Natural killer cell (primary cell): ENCODE measurements at regions not wholly inside any gene's neighbourhood (a gene's known extent, or its start where the extent isn't known, plus 50 kb on each side); places are given as distances from the start of the nearest gene placed in this dataset.

ENCODE experiments used
- ATAC-seq, 3 donors: fragments of 150-1000 bp in 2 of 3; fragments of 200-7000 bp in 1 of 3; cut with Tn5 transposase; 1 replicate in 1 of 3; 2 replicates in 2 of 3; pipeline ENCODE4 v1.10.0; 2021; ENCODE audit warnings: mild to moderate bottlenecking in 2 of 3, moderate library complexity in 2 of 3
- DNase-seq, 2 donors: peaks; one replicate each; pipeline versions ENCODE4 v3.0.0 to v3.0.0-alpha.2; 2013 to 2021; ENCODE audit warnings: mixed read lengths in 1 of 2
- H3K27ac ChIP-seq: one replicate; pipeline ENCODE4 v1.5.1; 2013; ENCODE audit warnings: mild to moderate bottlenecking, low read length
- H3K27me3 ChIP-seq: one replicate; pipeline ENCODE4 v1.6.1; 2013; ENCODE audit warnings: low read length; ENCODE audit not compliant: control insufficient read depth, insufficient read depth
- H3K36me3 ChIP-seq: one replicate; pipeline ENCODE4 v1.6.1; 2013; ENCODE audit warnings: low read length; ENCODE audit not compliant: control insufficient read depth, insufficient read depth
- H3K4me1 ChIP-seq: one replicate; pipeline ENCODE4 v1.6.1; 2013; ENCODE audit warnings: low read length; ENCODE audit not compliant: control insufficient read depth, insufficient read depth
- H3K4me3 ChIP-seq: one replicate; pipeline ENCODE4 v1.5.1; 2013; ENCODE audit warnings: low read length
- H3K9me3 ChIP-seq: one replicate; pipeline ENCODE4 v1.6.1; 2013; ENCODE audit warnings: low read length; ENCODE audit not compliant: control insufficient read depth, insufficient read depth
- H3K27ac Mint-ChIP-seq, 2 donors: one replicate each; pipeline ENCODE4 v1.8.0; 2022; ENCODE audit warnings: mild to moderate bottlenecking in 2 of 2, mixed read lengths in 2 of 2, moderate library complexity in 1 of 2
- H3K27me3 Mint-ChIP-seq, 2 donors: one replicate each; pipeline ENCODE4 v1.8.0; 2022; ENCODE audit warnings: low read depth in 2 of 2, mixed read lengths in 2 of 2
- H3K36me3 Mint-ChIP-seq: one replicate; pipeline ENCODE4 v1.8.0; 2022; ENCODE audit warnings: mixed read lengths
- H3K4me1 Mint-ChIP-seq, 2 donors: one replicate each; pipeline ENCODE4 v1.8.0; 2022; ENCODE audit warnings: mixed read lengths in 2 of 2
- H3K4me3 Mint-ChIP-seq: one replicate; pipeline ENCODE4 v1.8.0; 2022; ENCODE audit warnings: mild to moderate bottlenecking, moderate library complexity, mixed read lengths
- H3K9me3 Mint-ChIP-seq, 2 donors: one replicate each; pipeline ENCODE4 v1.8.0; 2022; ENCODE audit warnings: mixed read lengths in 2 of 2
- CTCF ChIP-seq: fragments of 200-600 bp; IDR thresholded peaks from one replicate; pipeline ENCODE4 v1.8.0; 2022; ENCODE audit warnings: antibody characterized with exemption
- WGBS: methylation state at CpG from one replicate; pipeline ENCODE4 v1.1.7; 2013; ENCODE audit warnings: missing lambda C conversion rate; ENCODE audit not compliant: insufficient coverage; 5-methylcytosine and 5-hydroxymethylcytosine counted together
- intact Hi-C: fragments of 100-400 bp; cut with micrococcal nuclease; formaldehyde crosslinking; loops from one replicate; pipeline ENCODE4 v1.14.2; 2022

GRCh38 chr5:3225201-3225960, 370.3 kb upstream of the IRX1 start:
- no peak overlapping the region for H3K4me3 ChIP-seq
- no peaks in the 10 kb centered on the region for H3K36me3 ChIP-seq
- DNase-seq: no peak
- H3K9me3 ChIP-seq: no peaks in the 10 kb centered on the region
- Mint-ChIP-seq H3K27ac (no peak overlapping the region), H3K4me1 (no peaks in the 10 kb centered on the region), H3K9me3 (peaks cover 0 to 6% of the 10 kb centered on the region in 2 donors), H3K36me3 (no peaks in the 10 kb centered on the region), H3K27me3 (no peaks in the 10 kb centered on the region), H3K4me3 (no peak overlapping the region)
- 84% methylated on average over 22 of the region's 22 CpGs for WGBS
- no peaks in the 10 kb centered on the region for H3K4me1 ChIP-seq
- TF ChIP-seq CTCF: no peak
- intact Hi-C loops: no loop called here
- no peak overlapping the region for H3K27ac ChIP-seq
- no peaks in the 10 kb centered on the region for H3K27me3 ChIP-seq
- ATAC-seq: no peak

- no peak for DNase-seq
- H3K27me3 ChIP-seq: no peaks in the 10 kb centered on the region
- H3K4me3 ChIP-seq: no peak overlapping the region
- Mint-ChIP-seq H3K27ac (no peak overlapping the region), H3K9me3 (peaks cover 0 to 2% of the 10 kb centered on the region in 2 donors), H3K4me3 (no peak overlapping the region), H3K27me3 (no peaks in the 10 kb centered on the region), H3K36me3 (no peaks in the 10 kb centered on the region), H3K4me1 (no peaks in the 10 kb centered on the region)
- WGBS: 90% methylated on average over 5 of the region's 5 CpGs
- H3K4me1 ChIP-seq: no peaks in the 10 kb centered on the region
- no peak for ATAC-seq
- TF ChIP-seq CTCF: no peak
- H3K36me3 ChIP-seq: no peaks in the 10 kb centered on the region
- intact Hi-C loops: no loop called here
- no peak overlapping the region for H3K27ac ChIP-seq
- H3K9me3 ChIP-seq: no peaks in the 10 kb centered on the region
Observed at GRCh38 chr5:3222924-3223323, 372.7 kb upstream of the IRX1 start.

GRCh38 chr5:3221432-3221831, 374.2 kb upstream of the IRX1 start:
- no peak for TF ChIP-seq CTCF
- no peaks in the 10 kb centered on the region for H3K4me1 Mint-ChIP-seq
- WGBS: 87% methylated on average over 9 of the region's 9 CpGs
- H3K9me3 ChIP-seq: no peaks in the 10 kb centered on the region
- H3K4me1 ChIP-seq: no peaks in the 10 kb centered on the region
- no peaks in the 10 kb centered on the region for H3K27me3 ChIP-seq
- no peak overlapping the region for H3K4me3 Mint-ChIP-seq
- H3K9me3 Mint-ChIP-seq: no peaks in the 10 kb centered on the region
- no peak overlapping the region for H3K27ac Mint-ChIP-seq
- intact Hi-C loops: no loop called here
- no peak for DNase-seq
- no peak overlapping the region for H3K4me3 ChIP-seq
- no peaks in the 10 kb centered on the region for H3K36me3 Mint-ChIP-seq
- H3K36me3 ChIP-seq: no peaks in the 10 kb centered on the region
- H3K27ac ChIP-seq: no peak overlapping the region
- no peaks in the 10 kb centered on the region for H3K27me3 Mint-ChIP-seq
- no peak for ATAC-seq
